Body of pancreas (tissue), 4 donors: ENCODE measurements at regions not wholly inside any gene's neighbourhood (a gene's known extent, or its start where the extent isn't known, plus 50 kb on each side); places are given as distances from the start of the nearest gene placed in this dataset.

Experiments used
- CTCF ChIP-seq, 7 experiments: fragments of 450-650 bp in 4 of 7; fragments of 200-600 bp in 3 of 7; sonication (generic) in 3 of 7; IDR thresholded peaks; one replicate each; pipeline ENCODE4 v1.5.1; 2016 to 2019; ENCODE audit warnings: antibody characterized with exemption in 7 of 7
- POLR2A ChIP-seq, 3 donors: fragments of 450-650 bp; IDR thresholded peaks; one replicate each; pipeline ENCODE4 v1.6.1; 2016; ENCODE audit warnings: antibody characterized with exemption in 3 of 3, mild to moderate bottlenecking in 2 of 3

- TF ChIP-seq CTCF (IDR thresholded peaks at IDR 0.05) (no peak), POLR2A (IDR thresholded peaks at IDR 0.05) (no peak)
These were observed 141.1 kb upstream of the WDR11 start for GRCh38 chr10:120710076-120710475.
